NCI-H2196 (cell line): ENCODE measurements at regions not wholly inside any gene's neighbourhood (a gene's known extent, or its start where the extent isn't known, plus 50 kb on each side); places are given as distances from the start of the nearest gene placed in this dataset.

Experiments used
- DNase-seq: peaks from one replicate; lab custom pipeline; 2025; ENCODE audit not compliant: unreplicated experiment; lab: John Stamatoyannopoulos, UW

- no peak for DNase-seq
Observed at GRCh38 chr2:138428710-138429440, 72.7 kb upstream of the SPOPL start.

- DNase-seq, result no peak
Observed at GRCh38 chr2:138430181-138430580, 71.4 kb upstream of the SPOPL start.

DNA sequence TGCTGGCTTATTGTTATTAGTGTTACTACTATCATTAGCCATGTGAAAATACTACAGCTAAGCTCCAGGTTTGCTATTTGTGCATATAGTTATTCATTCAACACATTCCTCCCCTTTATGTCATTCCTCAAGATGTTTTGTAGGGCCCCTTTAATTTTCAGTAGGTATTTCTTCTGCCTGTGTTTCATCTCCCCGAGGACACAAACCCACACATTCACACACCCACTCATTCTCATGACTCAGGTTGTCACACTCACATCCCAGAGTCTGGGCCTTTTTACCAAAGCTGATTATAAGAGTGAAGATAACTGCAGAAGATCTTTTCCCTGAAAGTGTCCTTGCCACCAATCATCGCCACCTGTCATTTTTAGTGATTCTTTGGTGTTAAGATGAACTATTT lies 68.6 kb upstream of the SPOPL start:
- DNase-seq, result no peak

- DNase-seq, result no peak
Observed at GRCh38 chr2:138433995-138434951, 67.3 kb upstream of the SPOPL start.

DNA sequence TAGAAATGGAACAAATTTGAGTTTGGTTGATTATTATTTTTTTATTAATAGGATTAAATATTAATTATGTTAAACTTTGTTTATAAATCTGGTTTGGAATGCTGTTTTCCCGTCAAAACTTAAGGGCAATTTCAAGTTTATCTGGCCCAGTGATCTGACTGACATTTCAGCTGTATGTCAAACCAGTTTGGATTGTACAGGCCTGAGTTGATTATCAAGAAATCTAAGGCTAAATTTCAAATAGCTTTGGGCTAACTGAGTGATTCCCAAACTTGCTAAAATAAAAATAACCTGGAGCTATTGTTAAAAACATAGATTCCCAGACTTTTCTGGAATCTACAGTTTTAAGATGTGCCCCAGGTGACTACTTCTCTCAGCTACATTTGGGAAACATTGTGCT lies 65.9 kb upstream of the SPOPL start:
- DNase-seq, result no peak

GRCh38 chr2:138439733-138440132 lies 61.8 kb upstream of the SPOPL start:
- DNase-seq, result no peak

GRCh38 chr2:138440759-138441158 lies 60.8 kb upstream of the SPOPL start:
- no peak for DNase-seq

DNA sequence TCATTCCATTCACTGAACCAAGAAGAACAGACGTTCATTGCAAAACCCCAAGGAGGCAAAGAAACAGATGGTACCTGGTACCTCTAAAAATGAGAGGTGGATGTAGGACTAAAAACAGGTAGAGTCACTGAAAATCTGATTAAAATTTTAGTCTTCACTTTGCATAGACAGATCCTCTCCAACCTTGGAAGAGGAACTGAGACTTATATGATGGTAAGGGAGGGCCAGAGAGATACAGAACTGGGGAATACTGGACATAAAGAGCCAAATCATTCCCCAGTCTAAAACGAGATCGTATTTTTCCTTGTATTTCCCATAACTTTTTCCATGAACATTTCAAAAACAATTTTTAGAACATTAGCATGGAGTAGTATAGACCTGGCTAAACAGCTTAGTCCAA lies 59.7 kb upstream of the SPOPL start:
- DNase-seq, result no peak

- no peak for DNase-seq
Observed at GRCh38 chr2:138444411-138444810, 57.2 kb upstream of the SPOPL start.

GRCh38 chr2:138445227-138445626 lies 56.3 kb upstream of the SPOPL start:
- DNase-seq, result no peak

DNA sequence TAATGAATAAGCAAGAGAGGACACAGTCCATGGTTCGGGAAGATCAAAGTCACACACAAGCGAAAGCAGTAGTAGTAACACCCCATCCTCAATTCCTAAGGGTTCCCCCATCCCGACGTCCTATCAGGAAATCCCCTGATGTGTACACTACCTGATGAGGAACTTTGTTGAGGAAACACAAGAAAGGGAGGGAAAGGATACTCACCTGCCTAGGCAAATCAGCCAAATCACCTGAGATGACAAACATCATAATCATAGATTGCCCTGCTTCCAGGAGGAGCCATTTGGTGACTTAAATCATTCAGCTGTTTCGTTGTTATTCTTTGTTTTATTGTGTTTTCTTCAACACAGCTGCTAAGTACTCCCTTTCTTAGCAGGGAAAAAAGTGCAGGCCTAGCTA lies 55.5 kb upstream of the SPOPL start:
- DNase-seq, result no peak

DNA sequence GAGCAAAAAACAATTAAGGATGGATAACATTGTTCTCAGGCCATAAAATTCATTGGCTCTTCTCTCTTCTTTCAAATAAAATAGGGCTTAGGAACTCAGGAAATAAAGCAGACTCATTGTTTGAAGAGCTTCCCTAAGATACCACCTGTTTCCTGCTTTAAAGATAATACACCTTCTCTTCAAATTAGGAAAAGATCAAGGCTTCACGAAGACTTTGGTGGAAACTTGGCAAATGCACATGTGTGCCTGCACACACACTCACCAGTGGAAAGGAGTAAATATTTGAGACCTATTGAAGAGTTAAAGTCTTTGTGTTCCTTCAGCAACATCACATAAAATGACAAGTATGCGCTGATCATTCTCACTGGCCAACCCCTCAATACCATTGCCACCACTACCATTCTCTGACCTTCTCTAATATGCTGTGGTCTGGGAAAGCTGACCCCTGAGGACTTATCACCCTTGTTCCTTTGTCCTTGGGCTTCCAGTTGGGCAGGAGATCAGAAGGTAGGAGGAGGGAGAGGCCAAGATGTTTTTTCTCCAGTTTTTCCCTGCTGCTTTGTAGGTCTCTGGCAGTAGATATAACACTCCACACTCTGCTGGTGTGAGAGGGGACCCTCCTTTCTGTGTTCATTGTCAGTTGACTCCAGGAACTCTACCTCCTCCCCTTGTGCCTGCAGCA lies 53.5 kb upstream of the SPOPL start:
- no peak for DNase-seq
